ENCODE measurements at regions not wholly inside any gene's neighbourhood (a gene's known extent, or its start where the extent isn't known, plus 50 kb on each side); places are given as distances from the start of the nearest gene placed in this dataset.
"Not testable (repeated sequence)": the region's sequence is repeated elsewhere in the genome, so short reads cannot be mapped to it uniquely, and the experiment has no call there.

GRCh38 chr13:50627111-50627510 lies 216.4 kb downstream of the DLEU7 start:
- Histone ChIP-seq H3K79me2 (ENCODE audit: control insufficient read depth, insufficient read depth, low read length) (no peaks in the 10 kb centered on the region), H3K18ac (ENCODE audit: low read length) (no peak overlapping the region), H3K36me3 (ENCODE audit: control insufficient read depth, insufficient read depth, low read length) (no peaks in the 10 kb centered on the region), H3K9ac (ENCODE audit: low read length) (no peak overlapping the region), H4K8ac (ENCODE audit: low read depth, low read length) (no peak overlapping the region), H2AK5ac (ENCODE audit: low read length) (no peak overlapping the region), H3K4me2 (ENCODE audit: low read length) (no peak overlapping the region), H2BK5ac (ENCODE audit: low read length) (no peak overlapping the region), H2BK15ac (replicated peaks; ENCODE audit: low read depth) (no peak overlapping the region), H3K79me1 (ENCODE audit: low read length) (no peaks in the 10 kb centered on the region), H3K27me3 (ENCODE audit: insufficient read depth, low read length, poor library complexity) (no peaks in the 10 kb centered on the region), H3K23ac (ENCODE audit: low read length) (no peak overlapping the region), H3K27ac (ENCODE audit: low read depth, low read length) (no peak overlapping the region), H2BK120ac (ENCODE audit: low read depth, low read length) (no peak overlapping the region), H3K4me3 (ENCODE audit: low read length) (no peak overlapping the region), H4K5ac (ENCODE audit: low read length) (no peak overlapping the region), H3K4me1 (ENCODE audit: control insufficient read depth, low read depth, low read length) (no peaks in the 10 kb centered on the region), H3K56ac (ENCODE audit: low read length) (no peak overlapping the region), H3K4ac (ENCODE audit: low read depth, low read length) (no peak overlapping the region)
- DNase-seq, result no peak
- no CpG with 5 or more reads among the region's 1 CpG for WGBS (ENCODE audit: extremely low coverage, insufficient coverage, low lambda C conversion rate)

- H3K56ac ChIP-seq (ENCODE audit: low read length); H3K18ac ChIP-seq (ENCODE audit: low read length); H3K27ac ChIP-seq (ENCODE audit: low read depth, low read length); H3K79me2 ChIP-seq (ENCODE audit: control insufficient read depth, insufficient read depth, low read length); H3K9ac ChIP-seq (ENCODE audit: low read length); H2BK120ac ChIP-seq (ENCODE audit: low read depth, low read length); H3K79me1 ChIP-seq (ENCODE audit: low read length); H3K4me2 ChIP-seq (ENCODE audit: low read length); H3K4ac ChIP-seq (ENCODE audit: low read depth, low read length); DNase-seq; H2BK5ac ChIP-seq (ENCODE audit: low read length); H4K8ac ChIP-seq (ENCODE audit: low read depth, low read length); H2AK5ac ChIP-seq (ENCODE audit: low read length); H3K4me1 ChIP-seq (ENCODE audit: control insufficient read depth, low read depth, low read length); H3K36me3 ChIP-seq (ENCODE audit: control insufficient read depth, insufficient read depth, low read length); H2BK15ac ChIP-seq (replicated peaks; ENCODE audit: low read depth); H4K5ac ChIP-seq (ENCODE audit: low read length); H3K27me3 ChIP-seq (ENCODE audit: insufficient read depth, low read length, poor library complexity); H3K4me3 ChIP-seq (ENCODE audit: low read length); H3K23ac ChIP-seq (ENCODE audit: low read length): not testable (repeated sequence)
- no CpG with 5 or more reads among the region's 3 CpGs for WGBS (ENCODE audit: extremely low coverage, insufficient coverage, low lambda C conversion rate)
These were observed 215.0 kb downstream of the DLEU7 start for GRCh38 chr13:50628512-50628911.

DNA sequence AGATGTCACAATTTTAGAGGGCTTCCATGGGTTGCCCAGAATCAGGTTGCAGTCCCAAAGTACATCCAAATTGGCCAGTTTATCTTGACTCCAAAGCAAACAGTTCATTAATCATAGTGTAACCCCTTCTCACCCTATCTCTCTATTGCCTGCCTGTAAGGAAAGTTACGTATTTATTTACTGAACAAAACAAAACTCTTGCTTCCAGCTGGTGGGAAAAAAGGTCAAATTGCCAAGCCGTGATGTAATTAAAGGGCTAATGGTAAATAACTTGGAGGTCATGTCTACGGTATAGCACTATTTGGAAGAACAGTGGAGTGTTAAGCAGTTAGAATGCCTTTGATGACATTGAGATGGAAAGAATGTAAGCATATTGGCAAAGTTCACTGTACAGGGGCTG lies 214.0 kb downstream of the DLEU7 start:
- no peaks in the 10 kb centered on the region for H3K4me1 ChIP-seq (ENCODE audit: control insufficient read depth, low read depth, low read length)
- no peaks in the 10 kb centered on the region for H3K79me1 ChIP-seq (ENCODE audit: low read length)
- no peak overlapping the region for H4K8ac ChIP-seq (ENCODE audit: low read depth, low read length)
- no peak overlapping the region for H2BK5ac ChIP-seq (ENCODE audit: low read length)
- no peak overlapping the region for H2AK5ac ChIP-seq (ENCODE audit: low read length)
- no peak overlapping the region for H3K4ac ChIP-seq (ENCODE audit: low read depth, low read length)
- WGBS (ENCODE audit: extremely low coverage, insufficient coverage, low lambda C conversion rate), result no CpG with 5 or more reads among the region's 3 CpGs
- H3K9ac ChIP-seq (ENCODE audit: low read length), result no peak overlapping the region
- H3K4me2 ChIP-seq (ENCODE audit: low read length), result no peak overlapping the region
- H2BK120ac ChIP-seq (ENCODE audit: low read depth, low read length), result no peak overlapping the region
- H3K79me2 ChIP-seq (ENCODE audit: control insufficient read depth, insufficient read depth, low read length), result no peaks in the 10 kb centered on the region
- DNase-seq, result no peak
- no peaks in the 10 kb centered on the region for H3K27me3 ChIP-seq (ENCODE audit: insufficient read depth, low read length, poor library complexity)
- H3K36me3 ChIP-seq (ENCODE audit: control insufficient read depth, insufficient read depth, low read length), result no peaks in the 10 kb centered on the region
- no peak overlapping the region for H4K5ac ChIP-seq (ENCODE audit: low read length)
- H2BK15ac ChIP-seq (replicated peaks; ENCODE audit: low read depth), result no peak overlapping the region
- H3K27ac ChIP-seq (ENCODE audit: low read depth, low read length), result no peak overlapping the region
- H3K23ac ChIP-seq (ENCODE audit: low read length), result no peak overlapping the region
- H3K56ac ChIP-seq (ENCODE audit: low read length), result no peak overlapping the region
- H3K18ac ChIP-seq (ENCODE audit: low read length), result no peak overlapping the region
- H3K4me3 ChIP-seq (ENCODE audit: low read length), result no peak overlapping the region

GRCh38 chr13:50629966-50630365 lies 213.5 kb downstream of the DLEU7 start:
- Histone ChIP-seq H3K23ac (ENCODE audit: low read length) (no peak overlapping the region), H3K56ac (ENCODE audit: low read length) (no peak overlapping the region), H4K8ac (ENCODE audit: low read depth, low read length) (no peak overlapping the region), H2BK5ac (ENCODE audit: low read length) (no peak overlapping the region), H3K36me3 (ENCODE audit: control insufficient read depth, insufficient read depth, low read length) (no peaks in the 10 kb centered on the region), H2BK120ac (ENCODE audit: low read depth, low read length) (no peak overlapping the region), H3K4me2 (ENCODE audit: low read length) (no peak overlapping the region), H3K27me3 (ENCODE audit: insufficient read depth, low read length, poor library complexity) (no peaks in the 10 kb centered on the region), H2AK5ac (ENCODE audit: low read length) (no peak overlapping the region), H3K27ac (ENCODE audit: low read depth, low read length) (no peak overlapping the region), H2BK15ac (replicated peaks; ENCODE audit: low read depth) (no peak overlapping the region), H3K9ac (ENCODE audit: low read length) (no peak overlapping the region), H4K5ac (ENCODE audit: low read length) (no peak overlapping the region), H3K4me1 (ENCODE audit: control insufficient read depth, low read depth, low read length) (no peaks in the 10 kb centered on the region), H3K79me1 (ENCODE audit: low read length) (no peaks in the 10 kb centered on the region), H3K4ac (ENCODE audit: low read depth, low read length) (no peak overlapping the region), H3K18ac (ENCODE audit: low read length) (no peak overlapping the region), H3K79me2 (ENCODE audit: control insufficient read depth, insufficient read depth, low read length) (no peaks in the 10 kb centered on the region), H3K4me3 (ENCODE audit: low read length) (no peak overlapping the region)
- WGBS (ENCODE audit: extremely low coverage, insufficient coverage, low lambda C conversion rate), result no CpG with 5 or more reads among the region's 4 CpGs
- no peak for DNase-seq

DNA sequence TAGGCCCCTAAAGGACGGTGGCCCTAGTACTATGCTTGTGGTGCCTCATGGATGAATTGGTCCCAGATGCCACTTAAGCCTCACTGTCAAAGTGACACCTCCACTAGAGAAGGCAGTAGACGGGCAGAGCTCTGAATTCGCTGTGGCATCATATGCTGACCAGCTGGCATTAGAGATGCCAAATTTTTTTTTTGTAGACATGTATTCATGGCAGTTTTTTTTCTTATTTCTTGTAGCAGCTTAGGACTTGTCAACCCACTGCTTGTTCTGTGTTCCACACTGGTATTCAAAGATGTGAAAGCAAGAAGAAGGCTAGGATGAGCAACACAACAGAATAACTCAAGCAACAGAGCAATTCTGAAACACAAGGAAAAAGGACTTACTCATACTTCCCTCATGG lies 212.5 kb downstream of the DLEU7 start:
- no peak overlapping the region for H3K4me3 ChIP-seq (ENCODE audit: low read length)
- no peak overlapping the region for H3K27ac ChIP-seq (ENCODE audit: low read depth, low read length)
- H3K27me3 ChIP-seq (ENCODE audit: insufficient read depth, low read length, poor library complexity), result no peaks in the 10 kb centered on the region
- no peak overlapping the region for H2BK15ac ChIP-seq (replicated peaks; ENCODE audit: low read depth)
- H3K36me3 ChIP-seq (ENCODE audit: control insufficient read depth, insufficient read depth, low read length), result no peaks in the 10 kb centered on the region
- H3K18ac ChIP-seq (ENCODE audit: low read length), result no peak overlapping the region
- no peak overlapping the region for H3K56ac ChIP-seq (ENCODE audit: low read length)
- no peak overlapping the region for H3K4ac ChIP-seq (ENCODE audit: low read depth, low read length)
- no peak overlapping the region for H3K4me2 ChIP-seq (ENCODE audit: low read length)
- no peaks in the 10 kb centered on the region for H3K79me2 ChIP-seq (ENCODE audit: control insufficient read depth, insufficient read depth, low read length)
- H4K5ac ChIP-seq (ENCODE audit: low read length), result no peak overlapping the region
- no peak overlapping the region for H4K8ac ChIP-seq (ENCODE audit: low read depth, low read length)
- H2BK5ac ChIP-seq (ENCODE audit: low read length), result no peak overlapping the region
- no peak for DNase-seq
- no CpG with 5 or more reads among the region's 3 CpGs for WGBS (ENCODE audit: extremely low coverage, insufficient coverage, low lambda C conversion rate)
- no peak overlapping the region for H2AK5ac ChIP-seq (ENCODE audit: low read length)
- H3K79me1 ChIP-seq (ENCODE audit: low read length), result no peaks in the 10 kb centered on the region
- no peak overlapping the region for H3K9ac ChIP-seq (ENCODE audit: low read length)
- no peaks in the 10 kb centered on the region for H3K4me1 ChIP-seq (ENCODE audit: control insufficient read depth, low read depth, low read length)
- H2BK120ac ChIP-seq (ENCODE audit: low read depth, low read length), result no peak overlapping the region
- H3K23ac ChIP-seq (ENCODE audit: low read length), result no peak overlapping the region

DNA sequence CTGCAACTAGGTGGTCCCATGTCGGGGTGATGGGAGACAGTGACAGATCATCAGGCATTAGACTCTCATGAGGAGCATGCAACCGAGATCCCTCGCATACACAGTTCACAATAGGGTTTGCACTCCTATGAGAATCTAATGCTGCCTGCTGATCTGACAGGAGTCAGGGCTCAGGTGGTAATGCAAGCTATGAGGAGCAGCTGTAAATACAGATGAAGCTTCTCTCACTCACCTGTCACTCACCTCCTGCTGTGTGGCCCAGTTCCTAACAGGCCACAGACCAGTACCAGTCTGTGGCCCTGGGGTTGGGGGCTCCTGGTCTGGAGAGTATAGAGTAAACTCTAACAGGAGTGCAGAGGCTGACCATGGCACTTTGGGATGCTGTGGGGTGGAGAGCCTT lies 209.2 kb downstream of the DLEU7 start:
- Histone ChIP-seq H3K27me3 (ENCODE audit: insufficient read depth, low read length, poor library complexity) (no peaks in the 10 kb centered on the region), H2BK5ac (ENCODE audit: low read length) (no peak overlapping the region), H4K8ac (ENCODE audit: low read depth, low read length) (no peak overlapping the region), H3K79me2 (ENCODE audit: control insufficient read depth, insufficient read depth, low read length) (no peaks in the 10 kb centered on the region), H2AK5ac (ENCODE audit: low read length) (no peak overlapping the region), H3K27ac (ENCODE audit: low read depth, low read length) (no peak overlapping the region), H2BK15ac (replicated peaks; ENCODE audit: low read depth) (no peak overlapping the region), H3K56ac (ENCODE audit: low read length) (no peak overlapping the region), H3K79me1 (ENCODE audit: low read length) (no peaks in the 10 kb centered on the region), H3K18ac (ENCODE audit: low read length) (no peak overlapping the region), H3K36me3 (ENCODE audit: control insufficient read depth, insufficient read depth, low read length) (no peaks in the 10 kb centered on the region), H4K5ac (ENCODE audit: low read length) (no peak overlapping the region), H3K4ac (ENCODE audit: low read depth, low read length) (no peak overlapping the region), H3K4me2 (ENCODE audit: low read length) (no peak overlapping the region), H3K4me3 (ENCODE audit: low read length) (no peak overlapping the region), H2BK120ac (ENCODE audit: low read depth, low read length) (no peak overlapping the region), H3K9ac (ENCODE audit: low read length) (no peak overlapping the region), H3K4me1 (ENCODE audit: control insufficient read depth, low read depth, low read length) (no peaks in the 10 kb centered on the region), H3K23ac (ENCODE audit: low read length) (no peak overlapping the region)
- WGBS (ENCODE audit: extremely low coverage, insufficient coverage, low lambda C conversion rate), result no CpG with 5 or more reads among the region's 3 CpGs
- no peak for DNase-seq
